Astrocyte (in vitro differentiated cells and primary cell): ENCODE measurements at regions not wholly inside any gene's neighbourhood (a gene's known extent, or its start where the extent isn't known, plus 50 kb on each side); places are given as distances from the start of the nearest gene placed in this dataset.

Experiments used
- CTCF ChIP-seq: IDR thresholded peaks from 2 replicates; pipeline ENCODE4 v1.5.1; 2011; ENCODE audit warnings: low read depth, mild to moderate bottlenecking, inconsistent platforms, low read length, moderate library complexity; ENCODE audit not compliant: insufficient read depth
- EZH2 ChIP-seq: IDR thresholded peaks from 2 replicates; pipeline ENCODE4 v1.6.1; 2012; ENCODE audit warnings: mild to moderate bottlenecking, low read length, inconsistent platforms; ENCODE audit not compliant: insufficient read depth

- TF ChIP-seq CTCF (no peak), EZH2 (no peak)
Observed at GRCh38 chr4:115187136-115187535, 73.7 kb upstream of the NDST4 start.
